NCI-H2196 (cell line): ENCODE measurements at regions not wholly inside any gene's neighbourhood (a gene's known extent, or its start where the extent isn't known, plus 50 kb on each side); places are given as distances from the start of the nearest gene placed in this dataset.

ENCODE experiments used
- DNase-seq: peaks from one replicate; lab custom pipeline; 2025; ENCODE audit not compliant: unreplicated experiment; lab: John Stamatoyannopoulos, UW

DNA sequence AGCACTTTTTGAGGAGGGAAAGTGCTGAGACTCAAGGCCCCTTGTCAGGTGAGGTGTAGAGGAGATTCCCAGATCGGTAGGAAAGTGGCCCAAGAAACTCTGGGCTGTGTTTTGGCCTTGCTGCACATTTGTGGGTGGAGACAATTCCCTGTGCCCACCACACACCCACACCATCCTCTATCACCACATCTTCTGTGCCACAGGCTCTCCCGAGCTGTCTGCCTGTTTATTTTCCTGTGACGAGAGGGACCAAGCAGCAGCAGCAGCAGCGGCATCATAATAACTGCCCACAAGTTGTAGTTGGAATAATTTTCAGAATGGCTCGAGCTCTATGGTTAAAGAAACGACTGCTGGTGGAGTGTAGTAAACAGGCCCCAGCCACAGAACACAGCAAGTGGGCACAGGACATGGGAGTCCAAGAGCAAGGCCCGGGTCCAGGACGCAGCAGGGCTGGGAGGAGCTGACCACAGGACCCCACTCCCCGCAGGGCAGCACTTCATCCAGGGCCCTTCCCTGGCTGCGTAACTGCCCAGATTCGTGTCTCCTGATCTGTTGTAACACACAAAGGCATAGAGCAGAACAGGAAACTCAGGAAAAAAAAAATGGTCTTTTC lies 55.6 kb upstream of the BCL2L14 start:
- no peak for DNase-seq

DNA sequence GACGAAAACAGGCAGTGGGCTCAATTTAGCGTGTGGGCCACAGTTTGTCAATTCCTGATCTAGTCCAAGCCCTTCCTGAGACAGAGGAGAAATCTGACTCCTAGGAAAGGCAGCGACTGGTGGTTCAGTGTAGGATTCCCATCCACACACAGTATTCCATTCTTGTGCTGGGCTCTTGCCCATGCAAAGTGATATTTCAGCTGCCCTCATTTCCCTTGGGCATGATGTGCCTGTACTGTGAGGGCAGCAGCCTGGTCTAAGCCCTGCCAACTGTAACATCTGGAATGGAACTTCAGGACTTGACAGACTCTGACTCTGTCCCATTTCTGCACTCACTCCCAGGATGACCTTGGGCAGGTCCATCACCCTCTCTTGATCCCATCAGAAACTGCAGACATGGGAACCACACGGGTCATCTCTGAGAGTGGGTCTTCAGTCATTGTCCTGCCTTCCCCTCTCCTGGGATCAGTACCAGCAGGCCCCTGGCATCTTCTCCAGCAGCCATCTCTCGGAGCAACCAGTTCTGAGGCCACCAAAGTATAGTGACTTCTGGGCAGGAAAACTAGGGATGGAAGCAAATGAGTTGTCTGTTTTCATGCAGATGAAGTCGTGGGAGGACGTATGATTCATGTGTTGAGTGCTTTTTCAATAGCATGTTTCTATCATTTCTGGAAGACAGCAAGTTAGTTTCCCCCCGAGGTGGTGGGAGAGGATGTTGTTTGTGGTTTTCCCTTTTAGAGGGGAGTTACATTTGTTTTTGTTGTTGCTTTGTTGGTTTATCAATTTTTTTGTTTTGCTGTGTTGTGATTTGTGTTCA lies 54.2 kb upstream of the BCL2L14 start:
- DNase-seq, result no peak

DNA sequence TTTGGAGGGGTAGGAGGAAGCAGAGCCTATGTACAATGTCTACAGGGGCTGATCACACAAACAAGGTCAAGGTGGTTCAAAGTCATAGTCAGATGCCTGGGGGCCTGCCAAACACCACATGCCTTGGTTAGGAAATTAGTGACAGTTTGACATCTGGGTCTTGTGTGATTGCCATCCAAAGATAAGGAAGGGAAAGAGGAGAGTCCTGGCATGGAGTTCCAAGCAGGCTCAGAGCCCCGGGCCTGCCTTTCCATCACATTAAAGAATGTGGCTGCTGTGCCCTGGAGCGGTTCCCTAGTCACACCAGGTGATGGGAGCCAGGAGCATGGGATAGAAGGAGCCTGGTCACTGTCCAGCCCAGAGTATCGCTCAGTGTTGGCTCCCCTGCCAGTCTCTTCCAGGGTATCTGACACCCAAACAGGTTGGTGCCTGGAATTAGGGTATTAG lies 53.6 kb upstream of the BCL2L14 start:
- DNase-seq, result no peak

DNA sequence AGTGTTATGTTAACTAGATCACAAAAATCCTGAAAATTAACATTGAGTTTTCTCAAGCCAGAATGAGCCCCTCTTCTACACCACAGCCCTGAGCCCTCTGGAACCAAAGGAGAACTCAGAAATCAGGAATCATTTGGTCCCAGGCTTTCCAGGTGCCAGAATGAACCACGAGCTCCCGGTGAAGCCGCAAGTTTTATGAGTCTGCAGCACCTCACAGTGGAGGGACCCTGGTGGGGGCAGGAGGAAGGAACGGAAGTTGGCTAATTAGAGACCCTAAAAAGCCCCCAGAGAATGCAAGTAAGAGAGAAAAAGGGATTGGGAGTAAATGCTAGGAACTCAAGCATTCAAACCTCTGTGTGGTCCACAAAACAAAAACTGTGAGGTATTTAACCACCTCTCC lies 52.9 kb upstream of the BCL2L14 start:
- DNase-seq, result peak; percentile 24

DNA sequence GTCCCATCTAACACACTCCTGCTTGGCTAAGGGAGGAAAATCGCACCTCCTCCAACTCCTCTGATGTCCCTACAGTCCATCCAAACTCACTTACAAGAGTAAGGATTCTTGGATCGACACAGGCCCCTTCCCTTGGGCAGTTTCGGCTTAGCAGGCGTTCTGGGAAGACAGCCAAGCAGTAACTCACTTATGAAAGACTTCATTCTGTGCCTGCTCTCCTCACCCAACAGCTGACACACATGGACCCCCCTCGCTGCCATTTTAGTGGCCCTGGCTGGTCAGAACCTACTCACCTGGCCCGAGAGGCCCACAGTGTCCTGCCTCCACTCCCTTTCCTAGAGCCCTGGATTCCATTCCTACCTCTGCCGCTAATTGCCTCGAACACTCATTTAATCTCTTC lies 52.3 kb upstream of the BCL2L14 start:
- DNase-seq, result peak; percentile 15

DNA sequence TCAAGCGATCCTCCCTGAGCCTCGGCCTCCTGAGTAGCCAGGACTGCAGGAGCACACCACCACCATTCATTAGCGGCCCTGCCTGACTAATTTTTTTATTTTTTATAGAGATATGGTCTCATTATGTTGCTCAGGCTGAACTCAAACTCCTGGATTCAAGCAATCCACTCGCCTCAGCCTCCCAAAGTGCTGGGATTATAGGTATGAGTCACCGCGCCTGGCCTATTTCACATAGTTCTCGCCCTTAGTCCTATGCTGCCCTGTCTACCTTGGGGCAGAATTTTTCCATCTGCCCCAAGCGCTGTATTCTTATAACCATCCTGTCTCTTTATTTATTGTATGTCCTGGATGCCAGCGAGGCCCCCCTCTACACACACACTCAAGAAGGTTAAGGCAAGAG lies 50.9 kb upstream of the BCL2L14 start:
- DNase-seq, result no peak

- DNase-seq, result no peak
These were observed 50.0 kb upstream of the BCL2L14 start for GRCh38 chr12:12020762-12021161.
